ENCODE measurements at regions not wholly inside any gene's neighbourhood (a gene's known extent, or its start where the extent isn't known, plus 50 kb on each side); places are given as distances from the start of the nearest gene placed in this dataset.

GRCh38 chr13:112178769-112179168 is 111.8 kb downstream of the SOX1 start:
- Histone ChIP-seq H3K27me3 (no peaks in the 10 kb centered on the region), H3K4me1 (peaks cover 2% of the 10 kb centered on the region), H3K9me3 (no peaks in the 10 kb centered on the region), H3K36me3 (no peaks in the 10 kb centered on the region), H3K27ac (no peak overlapping the region), H3K4me3 (no peak overlapping the region)
- DNase-seq (no peak), ATAC-seq (no peak)
- no peak for TF ChIP-seq CTCF (IDR thresholded peaks at IDR 0.05)
- intact Hi-C loops (cut with DNase I): no loop called here

GRCh38 chr13:112179421-112179820 is 112.5 kb downstream of the SOX1 start:
- Histone ChIP-seq H3K4me3 (no peak overlapping the region), H3K4me1 (peaks cover 6% of the 10 kb centered on the region), H3K27me3 (no peaks in the 10 kb centered on the region), H3K27ac (no peak overlapping the region), H3K36me3 (no peaks in the 10 kb centered on the region), H3K9me3 (no peaks in the 10 kb centered on the region)
- intact Hi-C loops (cut with DNase I): no loop called here
- ATAC-seq: no peak
- DNase-seq: no peak
- no peak for TF ChIP-seq CTCF (IDR thresholded peaks at IDR 0.05)

GRCh38 chr13:112179995-112180394 is 113.0 kb downstream of the SOX1 start:
- H3K27me3 ChIP-seq: no peaks in the 10 kb centered on the region
- no peak overlapping the region for H3K27ac ChIP-seq
- no peak for TF ChIP-seq CTCF (IDR thresholded peaks at IDR 0.05)
- no peaks in the 10 kb centered on the region for H3K9me3 ChIP-seq
- intact Hi-C loops (cut with DNase I): no loop called here
- ATAC-seq (no peak), DNase-seq (no peak)
- peaks cover 6% of the 10 kb centered on the region for H3K4me1 ChIP-seq
- no peak overlapping the region for H3K4me3 ChIP-seq
- H3K36me3 ChIP-seq: no peaks in the 10 kb centered on the region

GRCh38 chr13:112181336-112182067 is 114.6 kb downstream of the SOX1 start:
- H3K4me1 ChIP-seq: peaks cover 6% of the 10 kb centered on the region
- H3K36me3 ChIP-seq: no peaks in the 10 kb centered on the region
- no peaks in the 10 kb centered on the region for H3K9me3 ChIP-seq
- H3K27me3 ChIP-seq: no peaks in the 10 kb centered on the region
- ATAC-seq: no peak
- DNase-seq: no peak
- intact Hi-C loops (cut with DNase I): no loop called here
- no peak overlapping the region for H3K27ac ChIP-seq
- no peak overlapping the region for H3K4me3 ChIP-seq
- TF ChIP-seq CTCF (IDR thresholded peaks at IDR 0.05): no peak

- H3K9me3 ChIP-seq: no peaks in the 10 kb centered on the region
- H3K27me3 ChIP-seq: no peaks in the 10 kb centered on the region
- peak; percentile 6 for ATAC-seq
- TF ChIP-seq CTCF (IDR thresholded peaks at IDR 0.05): no peak
- intact Hi-C loops (cut with DNase I): no loop called here
- H3K27ac ChIP-seq: no peak overlapping the region
- H3K36me3 ChIP-seq: no peaks in the 10 kb centered on the region
- no peak for DNase-seq
- H3K4me1 ChIP-seq: peaks cover 6% of the 10 kb centered on the region
- H3K4me3 ChIP-seq: no peak overlapping the region
Measured at GRCh38 chr13:112182251-112182650, 115.3 kb downstream of the SOX1 start.

All from upper lobe of right lung (tissue), 1 donor.